Common myeloid progenitor, CD34-positive (primary cell): ENCODE measurements at regions not wholly inside any gene's neighbourhood (a gene's known extent, or its start where the extent isn't known, plus 50 kb on each side); places are given as distances from the start of the nearest gene placed in this dataset.

ENCODE experiments used
- CTCF ChIA-PET: fragments of 350-600 bp; sonication (Branson Sonifier 250); formaldehyde crosslinking; loops from one replicate; lab custom pipeline; 2021; ENCODE audit warnings: antibody characterized with exemption; lab: Charles Lee
- POLR2A ChIA-PET: fragments of 350-600 bp; sonication (Branson Sonifier 250); formaldehyde crosslinking; loops from one replicate; lab custom pipeline; 2021; ENCODE audit warnings: antibody characterized with exemption; lab: Charles Lee
- DNase-seq, 3 donors: peaks; one replicate each; pipeline versions ENCODE4 v3.0.0 to v3.0.0-alpha.2; 2013
- H3K27ac ChIP-seq, 2 experiments: 1 replicate in 1 of 2; 2 replicates in 1 of 2; pipeline ENCODE4 v1.7.0; 2013; ENCODE audit warnings: inconsistent platforms in 2 of 2, low read length in 2 of 2, mild to moderate bottlenecking in 2 of 2, low read depth in 1 of 2, moderate library complexity in 1 of 2; ENCODE audit not compliant: severe bottlenecking in 2 of 2, insufficient read depth in 1 of 2, poor library complexity in 1 of 2
- H3K27me3 ChIP-seq, 5 experiments: replicated peaks in 2 of 5; 1 replicate in 3 of 5; 2 replicates in 2 of 5; pipeline versions ENCODE4 v1.6.1 to v1.7.0; 2013; ENCODE audit warnings: low read length in 4 of 5, mild to moderate bottlenecking in 2 of 5, moderate library complexity in 2 of 5, inconsistent platforms in 1 of 5; ENCODE audit not compliant: insufficient read depth in 5 of 5, control insufficient read depth in 4 of 5
- H3K36me3 ChIP-seq, 4 experiments: 1 replicate in 2 of 4; 2 replicates in 2 of 4; pipeline versions ENCODE4 v1.6.1 to v1.7.0; 2013; ENCODE audit warnings: low read length in 3 of 4, control low read depth in 1 of 4, mild to moderate bottlenecking in 1 of 4; ENCODE audit not compliant: control insufficient read depth in 4 of 4, insufficient read depth in 4 of 4
- H3K4me1 ChIP-seq, 4 experiments: 1 replicate in 3 of 4; 2 replicates in 1 of 4; pipeline versions ENCODE4 v1.6.1 to v1.7.1; 2013; ENCODE audit warnings: low read length in 3 of 4, mild to moderate bottlenecking in 3 of 4, control low read depth in 1 of 4, inconsistent platforms in 1 of 4, moderate library complexity in 1 of 4; ENCODE audit not compliant: control insufficient read depth in 4 of 4, insufficient read depth in 4 of 4; ENCODE audit errors: control extremely low read depth in 1 of 4
- H3K4me3 ChIP-seq, 7 experiments: 1 replicate in 4 of 7; 2 replicates in 3 of 7; pipeline versions ENCODE4 v1.5.1 to v1.7.0; 2013; ENCODE audit warnings: mild to moderate bottlenecking in 7 of 7, low read length in 6 of 7, moderate library complexity in 6 of 7, inconsistent platforms in 2 of 7, low read depth in 2 of 7, control low read depth in 1 of 7; ENCODE audit not compliant: insufficient read depth in 4 of 7, control insufficient read depth in 1 of 7; ENCODE audit errors: extremely low read depth in 1 of 7
- H3K9me3 ChIP-seq, 5 experiments: 1 replicate in 4 of 5; 2 replicates in 1 of 5; pipeline versions ENCODE4 v1.6.1 to v1.7.1; 2013; ENCODE audit warnings: low read length in 4 of 5, mild to moderate bottlenecking in 2 of 5, inconsistent platforms in 1 of 5, low read depth in 1 of 5, moderate library complexity in 1 of 5; ENCODE audit not compliant: control insufficient read depth in 4 of 5, insufficient read depth in 2 of 5; ENCODE audit errors: control extremely low read depth in 1 of 5
- WGBS: methylation state at CpG from one replicate; pipeline ENCODE4 v1.1.5; 2013; ENCODE audit not compliant: insufficient coverage; 5-methylcytosine and 5-hydroxymethylcytosine counted together

- no CpG with 5 or more reads among the region's 1 CpG for WGBS
- POLR2A ChIA-PET: interaction anchor here (0.6 kb wide), 1 partner anchor 852 kb away, joined by 3 read pairs; no protein-coding TSS in a partner anchor
- CTCF ChIA-PET: no interaction called here
Observed at GRCh38 chr2:185127412-185127811, 529.1 kb downstream of the ZNF804A start.

GRCh38 chr2:185128346-185128745 lies 530.0 kb downstream of the ZNF804A start:
- Histone ChIP-seq H3K27me3 (no peaks in the 10 kb centered on the region), H3K36me3 (no peaks in the 10 kb centered on the region), H3K27ac (no peak overlapping the region), H3K4me3 (no peak overlapping the region), H3K9me3 (peaks cover 0 to 1% (median 0%) of the 10 kb centered on the region in 5 experiments), H3K4me1 (no peaks in the 10 kb centered on the region)
- ChIA-PET CTCF (no interaction called here), POLR2A (no interaction called here)
- no peak for DNase-seq

More at GRCh38 chr2:185127412-185127811, 529.1 kb downstream of the ZNF804A start:
- Histone ChIP-seq H3K4me1 (no peaks in the 10 kb centered on the region), H3K4me3 (no peak overlapping the region), H3K36me3 (no peaks in the 10 kb centered on the region), H3K27me3 (no peaks in the 10 kb centered on the region), H3K9me3 (peaks cover 0 to 1% (median 0%) of the 10 kb centered on the region in 5 experiments), H3K27ac (no peak overlapping the region)
- DNase-seq: no peak

- DNase-seq: no peak
- WGBS: no CpG with 5 or more reads among the region's 2 CpGs
- Histone ChIP-seq H3K27me3 (no peaks in the 10 kb centered on the region), H3K4me1 (no peaks in the 10 kb centered on the region), H3K4me3 (no peak overlapping the region), H3K9me3 (peaks cover 0 to 1% (median 0%) of the 10 kb centered on the region in 5 experiments), H3K27ac (no peak overlapping the region), H3K36me3 (no peaks in the 10 kb centered on the region)
- ChIA-PET CTCF (no interaction called here), POLR2A (no interaction called here)
Observed at GRCh38 chr2:185128996-185129395, 530.7 kb downstream of the ZNF804A start.

GRCh38 chr2:185130685-185131084 lies 532.4 kb downstream of the ZNF804A start:
- H3K4me3 ChIP-seq: no peak overlapping the region
- no peaks in the 10 kb centered on the region for H3K4me1 ChIP-seq
- H3K27me3 ChIP-seq: no peaks in the 10 kb centered on the region
- no CpG with 5 or more reads among the region's 4 CpGs for WGBS
- peaks cover 0 to 1% (median 0%) of the 10 kb centered on the region in 5 experiments for H3K9me3 ChIP-seq
- H3K36me3 ChIP-seq: no peaks in the 10 kb centered on the region
- DNase-seq: no peak
- H3K27ac ChIP-seq: no peak overlapping the region
- ChIA-PET CTCF (no interaction called here), POLR2A (no interaction called here)

GRCh38 chr2:185132501-185133041 lies 534.2 kb downstream of the ZNF804A start:
- H3K27ac ChIP-seq: no peak overlapping the region
- WGBS: 97% methylated on average over 25 of the region's 39 CpGs
- ChIA-PET CTCF (interaction anchor here (1.2 kb wide), 1 partner anchor 31 kb away, joined by 4 read pairs; no protein-coding TSS in a partner anchor), POLR2A (no interaction called here)
- H3K36me3 ChIP-seq: no peaks in the 10 kb centered on the region
- peaks cover 0 to 1% (median 0%) of the 10 kb centered on the region in 5 experiments for H3K9me3 ChIP-seq
- H3K27me3 ChIP-seq: no peaks in the 10 kb centered on the region
- no peak for DNase-seq
- H3K4me1 ChIP-seq: no peaks in the 10 kb centered on the region
- no peak overlapping the region for H3K4me3 ChIP-seq

- H3K27ac ChIP-seq: no peak overlapping the region
Observed at GRCh38 chr2:185137700-185138099, 539.4 kb downstream of the ZNF804A start.

GRCh38 chr2:185142677-185143076 lies 544.3 kb downstream of the ZNF804A start:
- no peaks in the 10 kb centered on the region for H3K4me1 ChIP-seq
- H3K9me3 ChIP-seq: no peaks in the 10 kb centered on the region
- no peaks in the 10 kb centered on the region for H3K27me3 ChIP-seq
- H3K36me3 ChIP-seq: no peaks in the 10 kb centered on the region
- POLR2A ChIA-PET: no interaction called here
- no CpG with 5 or more reads among the region's 1 CpG for WGBS
- no peak overlapping the region for H3K4me3 ChIP-seq
- no peak for DNase-seq
- no peak overlapping the region for H3K27ac ChIP-seq
- CTCF ChIA-PET: no interaction called here

More at GRCh38 chr2:185137700-185138099, 539.4 kb downstream of the ZNF804A start:
- ChIA-PET CTCF (no interaction called here), POLR2A (no interaction called here)
- Histone ChIP-seq H3K4me1 (no peaks in the 10 kb centered on the region), H3K36me3 (no peaks in the 10 kb centered on the region), H3K4me3 (no peak overlapping the region), H3K27me3 (no peaks in the 10 kb centered on the region), H3K9me3 (no peaks in the 10 kb centered on the region)
- no peak for DNase-seq
